DOHH2 (cell line): ENCODE measurements at regions not wholly inside any gene's neighbourhood (a gene's known extent, or its start where the extent isn't known, plus 50 kb on each side); places are given as distances from the start of the nearest gene placed in this dataset.

Source experiments
- EZH2phosphoT487 ChIP-seq: fragments of 200-600 bp; sonication (generic); IDR thresholded peaks from 2 replicates; pipeline ENCODE4 v1.6.1; 2017; ENCODE audit warnings: borderline replicate concordance, mild to moderate bottlenecking, antibody characterized with exemption, low read length, moderate library complexity, mixed read lengths
- TF ChIP-seq, protein P1 (sequence below): fragments of 200-600 bp; sonication (generic); IDR thresholded peaks from one replicate; pipeline ENCODE4 v1.5.1; 2014; ENCODE audit warnings: antibody characterized with exemption, mild to moderate bottlenecking, low read depth, low read length; ENCODE audit not compliant: poor library complexity, severe bottlenecking

DNA sequence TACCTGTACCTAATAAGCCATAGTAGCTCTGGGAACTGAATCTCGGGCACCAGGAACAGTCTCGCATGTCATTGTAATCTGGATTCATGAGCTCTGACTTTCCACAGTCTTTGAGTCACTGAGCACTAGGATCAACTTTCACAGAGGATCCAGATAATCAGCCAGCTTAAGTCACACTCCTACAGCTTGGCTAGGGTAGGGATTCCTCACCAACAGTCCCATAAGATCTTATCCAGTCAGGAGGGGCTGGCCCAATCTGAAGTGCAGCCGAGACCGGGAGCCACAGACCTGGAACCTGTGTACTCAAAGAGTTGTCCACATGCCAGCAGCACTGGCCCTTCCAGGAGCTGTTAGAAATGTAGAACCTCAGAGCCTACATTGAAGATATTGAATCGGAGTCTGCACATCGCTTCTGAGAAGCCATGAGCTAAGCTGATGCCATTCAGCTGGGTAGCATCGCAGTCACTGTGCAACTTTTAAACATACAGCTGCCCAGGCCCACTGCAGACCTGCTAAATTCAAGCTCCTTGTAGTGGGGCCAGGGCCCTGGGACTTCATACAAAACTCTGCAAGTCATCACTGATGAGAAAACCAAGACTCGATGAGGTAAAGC, 538.8 kb upstream of the B3GAT1 start:
- TF ChIP-seq, protein P1, sequence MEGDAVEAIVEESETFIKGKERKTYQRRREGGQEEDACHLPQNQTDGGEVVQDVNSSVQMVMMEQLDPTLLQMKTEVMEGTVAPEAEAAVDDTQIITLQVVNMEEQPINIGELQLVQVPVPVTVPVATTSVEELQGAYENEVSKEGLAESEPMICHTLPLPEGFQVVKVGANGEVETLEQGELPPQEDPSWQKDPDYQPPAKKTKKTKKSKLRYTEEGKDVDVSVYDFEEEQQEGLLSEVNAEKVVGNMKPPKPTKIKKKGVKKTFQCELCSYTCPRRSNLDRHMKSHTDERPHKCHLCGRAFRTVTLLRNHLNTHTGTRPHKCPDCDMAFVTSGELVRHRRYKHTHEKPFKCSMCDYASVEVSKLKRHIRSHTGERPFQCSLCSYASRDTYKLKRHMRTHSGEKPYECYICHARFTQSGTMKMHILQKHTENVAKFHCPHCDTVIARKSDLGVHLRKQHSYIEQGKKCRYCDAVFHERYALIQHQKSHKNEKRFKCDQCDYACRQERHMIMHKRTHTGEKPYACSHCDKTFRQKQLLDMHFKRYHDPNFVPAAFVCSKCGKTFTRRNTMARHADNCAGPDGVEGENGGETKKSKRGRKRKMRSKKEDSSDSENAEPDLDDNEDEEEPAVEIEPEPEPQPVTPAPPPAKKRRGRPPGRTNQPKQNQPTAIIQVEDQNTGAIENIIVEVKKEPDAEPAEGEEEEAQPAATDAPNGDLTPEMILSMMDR = no peak
- no peak for TF ChIP-seq EZH2phosphoT487
